ENCODE measurements at regions not wholly inside any gene's neighbourhood (a gene's known extent, or its start where the extent isn't known, plus 50 kb on each side); places are given as distances from the start of the nearest gene placed in this dataset.

DNA sequence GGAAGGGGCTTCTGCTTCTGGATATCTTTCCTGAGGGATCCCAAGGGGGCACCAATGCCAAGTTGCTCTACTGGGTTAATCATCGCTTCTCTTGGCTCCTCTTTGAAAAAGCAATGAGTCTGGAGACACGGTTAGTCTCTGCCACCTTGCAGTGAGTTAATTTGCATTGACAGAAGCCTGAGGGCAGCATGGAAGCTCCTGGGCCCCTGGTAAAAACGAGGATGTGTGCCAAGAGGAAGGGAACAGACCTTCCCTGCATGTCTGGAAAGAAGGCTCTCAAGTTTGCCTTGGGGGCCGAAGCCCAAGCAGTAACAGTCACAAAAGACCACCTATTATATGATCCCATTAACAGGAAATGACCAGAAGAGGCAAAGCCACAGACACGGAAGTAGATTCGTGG is 86.7 kb downstream of the IRX5 start:
- H3K4me1 Mint-ChIP-seq: peaks cover 4% of the 10 kb centered on the region
- H3K9me3 ChIP-seq (ENCODE audit: control insufficient read depth, low read length): peaks cover 7% of the 10 kb centered on the region
- H3K27ac ChIP-seq (ENCODE audit: low read depth, low read length): no peak overlapping the region
- H3K4me1 ChIP-seq (ENCODE audit: control insufficient read depth, insufficient read depth, low read length): no peaks in the 10 kb centered on the region
- no peaks in the 10 kb centered on the region for H3K36me3 ChIP-seq (ENCODE audit: control insufficient read depth, insufficient read depth, low read length)
- H3K27ac Mint-ChIP-seq: no peak overlapping the region
- H3K4me3 Mint-ChIP-seq: no peak overlapping the region
- no peaks in the 10 kb centered on the region for H3K27me3 ChIP-seq (ENCODE audit: control insufficient read depth, insufficient read depth, low read length, poor library complexity, severe bottlenecking)
- 60 to 89% methylated on average over 1 to 5 of the region's 6 CpGs for WGBS, 2 experiments (ENCODE audit: insufficient coverage in 1 of 2, insufficient read length in 1 of 2)
- TF ChIP-seq, protein P1, sequence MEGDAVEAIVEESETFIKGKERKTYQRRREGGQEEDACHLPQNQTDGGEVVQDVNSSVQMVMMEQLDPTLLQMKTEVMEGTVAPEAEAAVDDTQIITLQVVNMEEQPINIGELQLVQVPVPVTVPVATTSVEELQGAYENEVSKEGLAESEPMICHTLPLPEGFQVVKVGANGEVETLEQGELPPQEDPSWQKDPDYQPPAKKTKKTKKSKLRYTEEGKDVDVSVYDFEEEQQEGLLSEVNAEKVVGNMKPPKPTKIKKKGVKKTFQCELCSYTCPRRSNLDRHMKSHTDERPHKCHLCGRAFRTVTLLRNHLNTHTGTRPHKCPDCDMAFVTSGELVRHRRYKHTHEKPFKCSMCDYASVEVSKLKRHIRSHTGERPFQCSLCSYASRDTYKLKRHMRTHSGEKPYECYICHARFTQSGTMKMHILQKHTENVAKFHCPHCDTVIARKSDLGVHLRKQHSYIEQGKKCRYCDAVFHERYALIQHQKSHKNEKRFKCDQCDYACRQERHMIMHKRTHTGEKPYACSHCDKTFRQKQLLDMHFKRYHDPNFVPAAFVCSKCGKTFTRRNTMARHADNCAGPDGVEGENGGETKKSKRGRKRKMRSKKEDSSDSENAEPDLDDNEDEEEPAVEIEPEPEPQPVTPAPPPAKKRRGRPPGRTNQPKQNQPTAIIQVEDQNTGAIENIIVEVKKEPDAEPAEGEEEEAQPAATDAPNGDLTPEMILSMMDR (conservative IDR thresholded peaks at IDR 0.05): no peak
- peaks cover 14% of the 10 kb centered on the region for H3K9me3 Mint-ChIP-seq
- H3K9ac ChIP-seq (ENCODE audit: extremely low read depth, low read length, poor library complexity, severe bottlenecking): no peak overlapping the region
- no peak for DNase-seq
- no peaks in the 10 kb centered on the region for H3K36me3 Mint-ChIP-seq (ENCODE audit: low read depth)
- H3K27me3 Mint-ChIP-seq (ENCODE audit: insufficient read depth): peaks cover 2% of the 10 kb centered on the region
- H3K4me3 ChIP-seq (ENCODE audit: low read length): no peak overlapping the region

DNA sequence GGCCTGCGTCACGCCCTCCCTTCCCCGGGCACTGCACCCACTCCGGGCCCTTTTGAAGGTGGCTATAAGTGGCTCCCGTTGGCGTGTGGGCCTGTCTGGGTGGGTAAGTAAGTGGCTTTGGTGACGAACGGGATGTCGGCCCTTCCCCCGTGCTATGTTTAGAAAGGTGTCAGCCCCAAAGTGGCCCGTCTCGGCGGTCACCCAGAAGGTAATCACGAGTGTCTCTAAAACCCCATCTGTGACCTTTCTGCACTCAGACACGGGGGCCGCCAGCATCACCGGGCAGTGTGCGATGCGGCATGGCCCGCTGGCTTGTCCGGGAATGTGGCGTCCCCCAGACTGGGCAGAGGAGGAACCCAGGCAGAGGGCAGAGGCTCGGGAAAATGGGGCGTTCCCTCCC is 88.2 kb downstream of the IRX5 start:
- peaks cover 7% of the 10 kb centered on the region for H3K9me3 ChIP-seq (ENCODE audit: control insufficient read depth, low read length)
- no peak overlapping the region for H3K9ac ChIP-seq (ENCODE audit: extremely low read depth, low read length, poor library complexity, severe bottlenecking)
- H3K36me3 ChIP-seq (ENCODE audit: control insufficient read depth, insufficient read depth, low read length): no peaks in the 10 kb centered on the region
- Mint-ChIP-seq H3K27ac (no peak overlapping the region), H3K4me1 (peaks cover 4% of the 10 kb centered on the region), H3K4me3 (no peak overlapping the region), H3K9me3 (peaks cover 14% of the 10 kb centered on the region), H3K36me3 (ENCODE audit: low read depth) (no peaks in the 10 kb centered on the region), H3K27me3 (ENCODE audit: insufficient read depth) (peaks cover 11% of the 10 kb centered on the region)
- 91 to 95% methylated on average over 9 to 24 of the region's 24 CpGs for WGBS, 2 experiments (ENCODE audit: insufficient coverage in 1 of 2, insufficient read length in 1 of 2)
- DNase-seq: no peak
- H3K27ac ChIP-seq (ENCODE audit: low read depth, low read length): no peak overlapping the region
- H3K4me1 ChIP-seq (ENCODE audit: control insufficient read depth, insufficient read depth, low read length): no peaks in the 10 kb centered on the region
- no peak overlapping the region for H3K4me3 ChIP-seq (ENCODE audit: low read length)
- peaks cover 3% of the 10 kb centered on the region for H3K27me3 ChIP-seq (ENCODE audit: control insufficient read depth, insufficient read depth, low read length, poor library complexity, severe bottlenecking)
- TF ChIP-seq, protein P1 (conservative IDR thresholded peaks at IDR 0.05): no peak

GRCh38 chr16:55019419-55020131 is 88.9 kb downstream of the IRX5 start:
- no peak for DNase-seq
- Mint-ChIP-seq H3K27me3 (ENCODE audit: insufficient read depth) (peaks cover 16% of the 10 kb centered on the region), H3K27ac (no peak overlapping the region), H3K9me3 (peaks cover 14% of the 10 kb centered on the region), H3K4me1 (peaks cover 4% of the 10 kb centered on the region), H3K36me3 (ENCODE audit: low read depth) (no peaks in the 10 kb centered on the region), H3K4me3 (no peak overlapping the region)
- no peaks in the 10 kb centered on the region for H3K4me1 ChIP-seq (ENCODE audit: control insufficient read depth, insufficient read depth, low read length)
- WGBS, 2 experiments (ENCODE audit: insufficient coverage in 1 of 2, insufficient read length in 1 of 2): 82 to 93% methylated on average over 7 to 9 of the region's 9 CpGs
- H3K9ac ChIP-seq (ENCODE audit: extremely low read depth, low read length, poor library complexity, severe bottlenecking): no peak overlapping the region
- no peaks in the 10 kb centered on the region for H3K36me3 ChIP-seq (ENCODE audit: control insufficient read depth, insufficient read depth, low read length)
- TF ChIP-seq, protein P1 (conservative IDR thresholded peaks at IDR 0.05): no peak
- H3K27ac ChIP-seq (ENCODE audit: low read depth, low read length): no peak overlapping the region
- peaks cover 8% of the 10 kb centered on the region for H3K27me3 ChIP-seq (ENCODE audit: control insufficient read depth, insufficient read depth, low read length, poor library complexity, severe bottlenecking)
- H3K9me3 ChIP-seq (ENCODE audit: control insufficient read depth, low read length): peaks cover 7% of the 10 kb centered on the region
- H3K4me3 ChIP-seq (ENCODE audit: low read length): no peak overlapping the region
